ENCODE measurements at regions not wholly inside any gene's neighbourhood (a gene's known extent, or its start where the extent isn't known, plus 50 kb on each side); places are given as distances from the start of the nearest gene placed in this dataset.

- TF ChIP-seq EZH2 (IDR thresholded peaks at IDR 0.05; ENCODE audit: borderline replicate concordance), result no peak
- no peak for TF ChIP-seq EZH2phosphoT487 (IDR thresholded peaks at IDR 0.05; ENCODE audit: low read depth, severe bottlenecking, unreplicated experiment)
- TF ChIP-seq, protein P1, sequence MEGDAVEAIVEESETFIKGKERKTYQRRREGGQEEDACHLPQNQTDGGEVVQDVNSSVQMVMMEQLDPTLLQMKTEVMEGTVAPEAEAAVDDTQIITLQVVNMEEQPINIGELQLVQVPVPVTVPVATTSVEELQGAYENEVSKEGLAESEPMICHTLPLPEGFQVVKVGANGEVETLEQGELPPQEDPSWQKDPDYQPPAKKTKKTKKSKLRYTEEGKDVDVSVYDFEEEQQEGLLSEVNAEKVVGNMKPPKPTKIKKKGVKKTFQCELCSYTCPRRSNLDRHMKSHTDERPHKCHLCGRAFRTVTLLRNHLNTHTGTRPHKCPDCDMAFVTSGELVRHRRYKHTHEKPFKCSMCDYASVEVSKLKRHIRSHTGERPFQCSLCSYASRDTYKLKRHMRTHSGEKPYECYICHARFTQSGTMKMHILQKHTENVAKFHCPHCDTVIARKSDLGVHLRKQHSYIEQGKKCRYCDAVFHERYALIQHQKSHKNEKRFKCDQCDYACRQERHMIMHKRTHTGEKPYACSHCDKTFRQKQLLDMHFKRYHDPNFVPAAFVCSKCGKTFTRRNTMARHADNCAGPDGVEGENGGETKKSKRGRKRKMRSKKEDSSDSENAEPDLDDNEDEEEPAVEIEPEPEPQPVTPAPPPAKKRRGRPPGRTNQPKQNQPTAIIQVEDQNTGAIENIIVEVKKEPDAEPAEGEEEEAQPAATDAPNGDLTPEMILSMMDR (IDR thresholded peaks at IDR 0.05; ENCODE audit: poor library complexity), result no peak
- no peak for DNase-seq (ENCODE audit: low spot score)
- WGBS (ENCODE audit: low lambda C conversion rate, missing lambda C conversion rate), result 62% methylated on average over 4 of the region's 4 CpGs
- H2AFZ ChIP-seq, result no peak overlapping the region
- no peak overlapping the region for H3K4me3 ChIP-seq
- H3K4me1 ChIP-seq (ENCODE audit: insufficient read depth), result no peaks in the 10 kb centered on the region
- H3K9me2 ChIP-seq (replicated peaks; ENCODE audit: insufficient read depth), result no peaks in the 10 kb centered on the region
- no peaks in the 10 kb centered on the region for H3K27me3 ChIP-seq
- H3K4me2 ChIP-seq, result no peak overlapping the region
- no peaks in the 10 kb centered on the region for H4K20me1 ChIP-seq (ENCODE audit: insufficient read depth, poor library complexity, severe bottlenecking)
- H3K9me3 ChIP-seq (ENCODE audit: low read depth), result no peaks in the 10 kb centered on the region
- no peaks in the 10 kb centered on the region for H3K36me3 ChIP-seq (replicated peaks; ENCODE audit: insufficient read depth, low read depth)
- H3K27ac ChIP-seq, result no peak overlapping the region
- no peaks in the 10 kb centered on the region for H3K79me2 ChIP-seq
These were observed 172.7 kb upstream of the SERPINE2 start for GRCh38 chr2:224211791-224212190.

DNA sequence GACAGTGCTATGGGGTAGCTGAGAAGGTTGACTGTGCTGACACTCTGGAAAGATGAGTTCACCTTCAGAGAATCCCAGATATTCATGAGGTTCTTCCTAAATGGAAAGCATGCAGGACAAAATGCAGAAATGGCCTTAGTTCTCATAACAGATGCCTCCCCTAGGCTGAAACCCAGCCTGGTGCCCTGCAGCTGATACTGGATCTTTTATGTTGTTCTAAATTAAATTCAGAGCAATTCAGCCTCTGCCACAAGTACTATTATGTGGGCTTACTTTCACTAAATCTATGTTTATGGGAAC is 172.0 kb upstream of the SERPINE2 start:
- H3K36me3 ChIP-seq (replicated peaks; ENCODE audit: insufficient read depth, low read depth), result no peaks in the 10 kb centered on the region
- no peaks in the 10 kb centered on the region for H3K9me2 ChIP-seq (replicated peaks; ENCODE audit: insufficient read depth)
- no peaks in the 10 kb centered on the region for H3K4me1 ChIP-seq (ENCODE audit: insufficient read depth)
- TF ChIP-seq EZH2phosphoT487 (IDR thresholded peaks at IDR 0.05; ENCODE audit: low read depth, severe bottlenecking, unreplicated experiment) (no peak), EZH2 (IDR thresholded peaks at IDR 0.05; ENCODE audit: borderline replicate concordance) (no peak)
- TF ChIP-seq, protein P1 (IDR thresholded peaks at IDR 0.05; ENCODE audit: poor library complexity), result no peak
- no peaks in the 10 kb centered on the region for H4K20me1 ChIP-seq (ENCODE audit: insufficient read depth, poor library complexity, severe bottlenecking)
- no peaks in the 10 kb centered on the region for H3K27me3 ChIP-seq
- H3K9me3 ChIP-seq (ENCODE audit: low read depth), result no peaks in the 10 kb centered on the region
- no peak overlapping the region for H3K27ac ChIP-seq
- no peak overlapping the region for H3K4me2 ChIP-seq
- H3K4me3 ChIP-seq, result no peak overlapping the region
- no peaks in the 10 kb centered on the region for H3K79me2 ChIP-seq
- no peak overlapping the region for H2AFZ ChIP-seq
- no peak for DNase-seq (ENCODE audit: low spot score)

DNA sequence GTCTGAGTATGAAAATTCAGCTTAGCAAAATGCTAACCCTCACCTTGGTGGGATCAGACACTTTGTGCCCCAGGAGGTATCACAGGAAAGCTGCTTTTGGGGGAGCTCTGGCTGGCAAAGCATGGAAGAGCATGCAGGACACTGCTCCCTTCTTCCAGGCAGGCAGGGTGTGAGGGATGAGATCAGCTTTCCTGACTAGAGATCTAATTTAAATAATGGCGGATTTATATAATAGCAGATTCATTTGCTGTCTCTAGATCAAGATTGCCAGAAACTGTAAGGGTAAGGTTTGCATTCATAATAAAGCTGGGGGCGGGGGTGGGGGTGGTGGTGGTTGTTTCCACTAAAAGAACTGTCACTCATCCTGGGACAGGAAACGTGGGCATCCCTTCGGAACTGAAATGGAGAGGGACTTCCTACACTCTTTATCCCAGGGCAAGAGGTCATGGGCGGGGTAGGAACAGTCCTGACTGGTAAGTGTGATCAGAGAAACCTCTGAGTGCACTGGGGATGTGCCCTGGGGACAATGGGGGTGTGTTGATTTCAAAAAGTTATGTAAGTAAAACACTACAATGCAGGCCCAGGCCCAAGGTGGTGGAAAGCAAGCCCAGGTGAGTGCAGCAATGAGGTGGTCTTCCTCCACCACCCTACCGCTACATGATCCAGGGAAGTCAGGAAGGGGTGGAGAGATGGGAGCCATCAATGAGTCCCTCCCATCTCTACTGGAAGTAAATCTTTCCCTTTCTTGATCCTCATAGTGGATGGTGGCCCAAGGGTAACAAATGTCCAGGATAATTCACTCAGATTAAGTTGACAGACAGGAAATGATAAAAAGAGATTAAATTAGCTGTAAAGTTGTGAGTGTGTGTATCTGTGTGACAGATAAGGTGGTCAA is 171.4 kb upstream of the SERPINE2 start:
- 89% methylated on average over 6 of the region's 6 CpGs for WGBS (ENCODE audit: low lambda C conversion rate, missing lambda C conversion rate)
- H4K20me1 ChIP-seq (ENCODE audit: insufficient read depth, poor library complexity, severe bottlenecking), result no peaks in the 10 kb centered on the region
- H3K9me2 ChIP-seq (replicated peaks; ENCODE audit: insufficient read depth), result no peaks in the 10 kb centered on the region
- no peaks in the 10 kb centered on the region for H3K27me3 ChIP-seq
- TF ChIP-seq EZH2phosphoT487 (IDR thresholded peaks at IDR 0.05; ENCODE audit: low read depth, severe bottlenecking, unreplicated experiment), result no peak
- TF ChIP-seq, protein P1 (IDR thresholded peaks at IDR 0.05; ENCODE audit: poor library complexity), result no peak
- TF ChIP-seq EZH2 (IDR thresholded peaks at IDR 0.05; ENCODE audit: borderline replicate concordance), result no peak
- no peaks in the 10 kb centered on the region for H3K79me2 ChIP-seq
- DNase-seq (ENCODE audit: low spot score), result no peak
- no peaks in the 10 kb centered on the region for H3K4me1 ChIP-seq (ENCODE audit: insufficient read depth)
- no peak overlapping the region for H3K4me2 ChIP-seq
- no peak overlapping the region for H2AFZ ChIP-seq
- H3K27ac ChIP-seq, result no peak overlapping the region
- no peak overlapping the region for H3K4me3 ChIP-seq
- no peaks in the 10 kb centered on the region for H3K9me3 ChIP-seq (ENCODE audit: low read depth)
- H3K36me3 ChIP-seq (replicated peaks; ENCODE audit: insufficient read depth, low read depth), result no peaks in the 10 kb centered on the region

All from hepatocyte (in vitro differentiated cells).